Suprapubic skin (tissue), 4 donors: ENCODE measurements at regions not wholly inside any gene's neighbourhood (a gene's known extent, or its start where the extent isn't known, plus 50 kb on each side); places are given as distances from the start of the nearest gene placed in this dataset.
"Not testable (repeated sequence)": the region's sequence is repeated elsewhere in the genome, so short reads cannot be mapped to it uniquely, and the experiment has no call there.

ENCODE experiments used
- DNase-seq, 2 donors: peaks; one replicate each; pipeline ENCODE4 v3.0.0-alpha.2; 2019; ENCODE audit warnings: low spot score in 2 of 2
- H3K27ac ChIP-seq: fragments of 200-600 bp; sonication (generic); one replicate; pipeline ENCODE4 v1.5.1; 2019
- H3K27me3 ChIP-seq: fragments of 200-600 bp; sonication (generic); one replicate; pipeline ENCODE4 v1.5.1; 2019
- H3K36me3 ChIP-seq: fragments of 200-600 bp; sonication (generic); one replicate; pipeline ENCODE4 v1.5.1; 2019
- H3K4me1 ChIP-seq: fragments of 200-600 bp; sonication (generic); one replicate; pipeline ENCODE4 v1.5.1; 2019
- H3K4me3 ChIP-seq: fragments of 200-600 bp; sonication (generic); one replicate; pipeline ENCODE4 v1.5.1; 2019; ENCODE audit warnings: mild to moderate bottlenecking
- H3K9me3 ChIP-seq: fragments of 200-600 bp; sonication (generic); one replicate; pipeline ENCODE4 v1.5.1; 2019
- CTCF ChIP-seq, 2 donors: fragments of 200-600 bp in 1 of 2; fragments of 450-650 bp in 1 of 2; sonication (generic) in 1 of 2; IDR thresholded peaks; one replicate each; pipeline ENCODE4 v1.5.1; 2016 to 2019; ENCODE audit warnings: antibody characterized with exemption in 2 of 2, mild to moderate bottlenecking in 1 of 2, moderate library complexity in 1 of 2
- EP300 ChIP-seq: sonication (generic); formaldehyde crosslinking; IDR thresholded peaks from one replicate; pipeline ENCODE4 v1.6.1; 2017; ENCODE audit warnings: antibody characterized with exemption
- POLR2A ChIP-seq, 2 donors: fragments of 450-650 bp; IDR thresholded peaks; one replicate each; pipeline ENCODE4 v1.6.1; 2017; ENCODE audit warnings: antibody characterized with exemption in 2 of 2, mild to moderate bottlenecking in 2 of 2, moderate library complexity in 2 of 2
- POLR2AphosphoS5 ChIP-seq, 3 donors: sonication (generic); formaldehyde crosslinking; IDR thresholded peaks; one replicate each; pipeline ENCODE4 v1.6.1; 2017; ENCODE audit warnings: antibody characterized with exemption in 3 of 3
- WGBS: methylation state at CpG from one replicate; pipeline ENCODE4 v1.1.5; 2018; 5-methylcytosine and 5-hydroxymethylcytosine counted together

- H3K9me3 ChIP-seq: no peaks in the 10 kb centered on the region
- no peak for DNase-seq
- no peaks in the 10 kb centered on the region for H3K27me3 ChIP-seq
- no peaks in the 10 kb centered on the region for H3K4me1 ChIP-seq
- H3K27ac ChIP-seq: no peak overlapping the region
- no peaks in the 10 kb centered on the region for H3K36me3 ChIP-seq
- no peak overlapping the region for H3K4me3 ChIP-seq
- WGBS: 39% methylated on average over 2 of the region's 2 CpGs
- TF ChIP-seq EP300 (no peak), POLR2AphosphoS5 (IDR thresholded peaks at IDR 0.05) (no peak), CTCF (IDR thresholded peaks at IDR 0.05) (no peak), POLR2A (IDR thresholded peaks at IDR 0.05) (no peak)
Observed at GRCh38 chr6:76768556-76768955, 694.7 kb downstream of the HTR1B start.

GRCh38 chr6:76764057-76764456 is 691.6 kb upstream of the IMPG1 start:
- Histone ChIP-seq H3K36me3 (no peaks in the 10 kb centered on the region), H3K4me1 (no peaks in the 10 kb centered on the region), H3K27ac (no peak overlapping the region), H3K4me3 (no peak overlapping the region), H3K27me3 (no peaks in the 10 kb centered on the region), H3K9me3 (no peaks in the 10 kb centered on the region)
- TF ChIP-seq POLR2AphosphoS5 (IDR thresholded peaks at IDR 0.05) (no peak), CTCF (IDR thresholded peaks at IDR 0.05) (no peak), POLR2A (IDR thresholded peaks at IDR 0.05) (no peak), EP300 (no peak)
- DNase-seq: no peak
- 50% methylated on average over 2 of the region's 2 CpGs for WGBS

GRCh38 chr6:76752841-76753240 is 680.4 kb upstream of the IMPG1 start:
- TF ChIP-seq POLR2A (IDR thresholded peaks at IDR 0.05) (no peak), CTCF (IDR thresholded peaks at IDR 0.05) (no peak)
- Histone ChIP-seq H3K4me1 (no peaks in the 10 kb centered on the region), H3K27ac (no peak overlapping the region), H3K9me3 (no peaks in the 10 kb centered on the region), H3K27me3 (no peaks in the 10 kb centered on the region), H3K36me3 (no peaks in the 10 kb centered on the region), H3K4me3 (no peak overlapping the region)
- no peak for DNase-seq
- WGBS: 100% methylated on average over 1 of the region's 2 CpGs

- not testable (repeated sequence) for H3K9me3 ChIP-seq, DNase-seq, H3K4me3 ChIP-seq, H3K27ac ChIP-seq, H3K4me1 ChIP-seq, H3K27me3 ChIP-seq, H3K36me3 ChIP-seq
- WGBS: 98% methylated on average over 3 of the region's 3 CpGs
Observed at GRCh38 chr6:76745388-76745787, 672.9 kb upstream of the IMPG1 start.

- H3K27me3 ChIP-seq, DNase-seq, H3K4me1 ChIP-seq, H3K4me3 ChIP-seq, H3K27ac ChIP-seq, H3K9me3 ChIP-seq, H3K36me3 ChIP-seq: not testable (repeated sequence)
- no CpG with 5 or more reads among the region's 38 CpGs for WGBS
Observed at GRCh38 chr6:76744151-76744720, 671.8 kb upstream of the IMPG1 start.

- 91% methylated on average over 2 of the region's 2 CpGs for WGBS
- Histone ChIP-seq H3K4me1 (no peaks in the 10 kb centered on the region), H3K27ac (no peak overlapping the region), H3K36me3 (no peaks in the 10 kb centered on the region), H3K27me3 (no peaks in the 10 kb centered on the region), H3K4me3 (no peak overlapping the region), H3K9me3 (no peaks in the 10 kb centered on the region)
- TF ChIP-seq POLR2AphosphoS5 (IDR thresholded peaks at IDR 0.05): no peak
- TF ChIP-seq EP300: no peak
- TF ChIP-seq POLR2A (IDR thresholded peaks at IDR 0.05): no peak
- no peak for TF ChIP-seq CTCF (IDR thresholded peaks at IDR 0.05)
- no peak for DNase-seq
Observed at GRCh38 chr6:76742919-76743318, 670.5 kb upstream of the IMPG1 start.
